ENCODE measurements at regions not wholly inside any gene's neighbourhood (a gene's known extent, or its start where the extent isn't known, plus 50 kb on each side); places are given as distances from the start of the nearest gene placed in this dataset.

DNA sequence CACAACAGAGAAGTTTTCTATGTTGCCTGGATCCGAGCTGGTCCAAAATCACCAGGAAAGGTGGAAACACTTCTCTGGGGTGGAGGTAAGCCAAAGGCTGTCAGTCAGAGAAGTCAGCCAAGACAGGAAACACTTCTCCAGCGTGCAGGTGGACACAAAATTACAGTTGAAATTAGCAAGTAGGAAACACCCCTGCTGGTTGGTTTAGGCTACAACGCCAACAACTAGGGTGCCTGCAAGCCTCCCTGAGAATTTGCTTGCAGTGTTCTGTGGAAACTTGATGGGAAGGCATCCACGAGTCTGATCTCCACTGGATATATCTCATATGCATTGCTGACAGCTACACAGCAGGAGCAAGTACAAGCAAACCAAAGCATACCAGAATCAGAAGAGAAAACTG, 600.5 kb downstream of the RERGL start:
- TF ChIP-seq, protein P1, sequence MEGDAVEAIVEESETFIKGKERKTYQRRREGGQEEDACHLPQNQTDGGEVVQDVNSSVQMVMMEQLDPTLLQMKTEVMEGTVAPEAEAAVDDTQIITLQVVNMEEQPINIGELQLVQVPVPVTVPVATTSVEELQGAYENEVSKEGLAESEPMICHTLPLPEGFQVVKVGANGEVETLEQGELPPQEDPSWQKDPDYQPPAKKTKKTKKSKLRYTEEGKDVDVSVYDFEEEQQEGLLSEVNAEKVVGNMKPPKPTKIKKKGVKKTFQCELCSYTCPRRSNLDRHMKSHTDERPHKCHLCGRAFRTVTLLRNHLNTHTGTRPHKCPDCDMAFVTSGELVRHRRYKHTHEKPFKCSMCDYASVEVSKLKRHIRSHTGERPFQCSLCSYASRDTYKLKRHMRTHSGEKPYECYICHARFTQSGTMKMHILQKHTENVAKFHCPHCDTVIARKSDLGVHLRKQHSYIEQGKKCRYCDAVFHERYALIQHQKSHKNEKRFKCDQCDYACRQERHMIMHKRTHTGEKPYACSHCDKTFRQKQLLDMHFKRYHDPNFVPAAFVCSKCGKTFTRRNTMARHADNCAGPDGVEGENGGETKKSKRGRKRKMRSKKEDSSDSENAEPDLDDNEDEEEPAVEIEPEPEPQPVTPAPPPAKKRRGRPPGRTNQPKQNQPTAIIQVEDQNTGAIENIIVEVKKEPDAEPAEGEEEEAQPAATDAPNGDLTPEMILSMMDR (IDR thresholded peaks at IDR 0.05): no peak
- no peak for TF ChIP-seq POLR2A (IDR thresholded peaks at IDR 0.05)

Data from uterus (tissue), 2 donors.